ENCODE measurements at regions not wholly inside any gene's neighbourhood (a gene's known extent, or its start where the extent isn't known, plus 50 kb on each side); places are given as distances from the start of the nearest gene placed in this dataset.

DNA sequence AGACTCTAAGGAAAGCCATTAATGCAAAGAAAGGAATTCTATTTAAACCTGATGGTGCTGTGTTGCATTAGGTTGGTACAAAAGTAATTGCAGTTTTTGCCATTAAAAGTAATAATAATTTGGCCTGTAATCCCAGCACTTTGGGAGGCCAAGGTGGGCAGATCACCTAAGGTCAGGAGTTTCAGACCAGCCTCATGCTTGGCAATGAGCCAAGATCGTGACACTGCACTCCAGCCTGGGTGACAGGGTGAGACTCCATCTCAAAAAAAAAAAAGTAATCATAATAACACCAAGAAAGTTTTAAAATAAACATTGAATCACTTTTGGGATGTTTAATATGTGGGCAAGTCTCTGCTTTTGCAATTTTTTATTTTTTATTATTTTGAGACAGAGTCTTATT, 107.3 kb upstream of the FRMD4A start:
- Histone ChIP-seq H3K27me3 (ENCODE audit: insufficient read depth, low read depth) (no peaks in the 10 kb centered on the region), H3K79me2 (ENCODE audit: insufficient read depth, low read depth) (no peaks in the 10 kb centered on the region), H4K20me1 (ENCODE audit: insufficient read depth) (no peaks in the 10 kb centered on the region), H3K4me1 (ENCODE audit: low read depth, poor library complexity, severe bottlenecking) (no peaks in the 10 kb centered on the region), H3K4me2 (no peak overlapping the region), H3K9ac (no peak overlapping the region), H3K36me3 (ENCODE audit: insufficient read depth) (no peaks in the 10 kb centered on the region), H3K4me3 (IDR thresholded peaks at IDR 0.05; ENCODE audit: insufficient read depth, low read depth, low read length) (no peak overlapping the region), H2AFZ (ENCODE audit: low read depth) (no peak overlapping the region), H3K27ac (no peak overlapping the region)
- TF ChIP-seq, protein P1, sequence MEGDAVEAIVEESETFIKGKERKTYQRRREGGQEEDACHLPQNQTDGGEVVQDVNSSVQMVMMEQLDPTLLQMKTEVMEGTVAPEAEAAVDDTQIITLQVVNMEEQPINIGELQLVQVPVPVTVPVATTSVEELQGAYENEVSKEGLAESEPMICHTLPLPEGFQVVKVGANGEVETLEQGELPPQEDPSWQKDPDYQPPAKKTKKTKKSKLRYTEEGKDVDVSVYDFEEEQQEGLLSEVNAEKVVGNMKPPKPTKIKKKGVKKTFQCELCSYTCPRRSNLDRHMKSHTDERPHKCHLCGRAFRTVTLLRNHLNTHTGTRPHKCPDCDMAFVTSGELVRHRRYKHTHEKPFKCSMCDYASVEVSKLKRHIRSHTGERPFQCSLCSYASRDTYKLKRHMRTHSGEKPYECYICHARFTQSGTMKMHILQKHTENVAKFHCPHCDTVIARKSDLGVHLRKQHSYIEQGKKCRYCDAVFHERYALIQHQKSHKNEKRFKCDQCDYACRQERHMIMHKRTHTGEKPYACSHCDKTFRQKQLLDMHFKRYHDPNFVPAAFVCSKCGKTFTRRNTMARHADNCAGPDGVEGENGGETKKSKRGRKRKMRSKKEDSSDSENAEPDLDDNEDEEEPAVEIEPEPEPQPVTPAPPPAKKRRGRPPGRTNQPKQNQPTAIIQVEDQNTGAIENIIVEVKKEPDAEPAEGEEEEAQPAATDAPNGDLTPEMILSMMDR (conservative IDR thresholded peaks at IDR 0.05; ENCODE audit: low read depth, low read length) = no peak

DNA sequence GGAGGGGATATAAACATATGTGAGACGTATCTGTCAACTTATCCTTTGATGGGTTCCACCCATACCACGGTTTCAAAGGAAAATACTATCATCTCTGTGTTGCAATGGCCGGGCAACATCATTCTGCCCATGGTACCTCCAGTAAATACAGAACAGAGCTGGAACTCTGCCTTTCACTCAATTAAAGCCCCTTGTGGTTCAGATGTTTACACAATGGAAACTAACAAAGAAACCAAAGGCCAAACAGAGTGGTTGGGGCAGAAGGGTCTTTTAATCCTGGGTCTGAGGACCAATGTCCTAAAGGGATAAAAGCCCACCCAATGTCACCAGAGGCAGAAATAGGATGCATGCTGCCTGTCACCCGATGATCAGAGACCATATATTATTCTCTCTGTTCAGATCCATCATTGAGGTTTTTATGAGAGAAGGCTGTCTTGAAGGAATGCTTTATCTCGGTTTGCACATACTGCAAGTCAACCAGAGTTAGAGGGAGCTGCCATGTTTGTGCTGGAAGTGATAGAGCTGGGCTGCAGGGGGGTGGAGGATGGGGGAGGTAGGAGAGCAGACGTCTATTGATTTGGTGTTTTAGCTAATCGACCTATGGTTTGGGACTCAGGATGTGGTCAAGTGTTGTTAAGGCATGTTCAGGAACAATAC, 105.4 kb upstream of the FRMD4A start:
- no peaks in the 10 kb centered on the region for H3K27me3 ChIP-seq (ENCODE audit: insufficient read depth, low read depth)
- H3K4me3 ChIP-seq (IDR thresholded peaks at IDR 0.05; ENCODE audit: insufficient read depth, low read depth, low read length) = no peak overlapping the region
- H3K4me2 ChIP-seq = no peak overlapping the region
- no peak overlapping the region for H2AFZ ChIP-seq (ENCODE audit: low read depth)
- no peak overlapping the region for H3K27ac ChIP-seq
- no peaks in the 10 kb centered on the region for H3K79me2 ChIP-seq (ENCODE audit: insufficient read depth, low read depth)
- H4K20me1 ChIP-seq (ENCODE audit: insufficient read depth) = no peaks in the 10 kb centered on the region
- no peak overlapping the region for H3K9ac ChIP-seq
- TF ChIP-seq, protein P1 (conservative IDR thresholded peaks at IDR 0.05; ENCODE audit: low read depth, low read length) = no peak
- no peaks in the 10 kb centered on the region for H3K4me1 ChIP-seq (ENCODE audit: low read depth, poor library complexity, severe bottlenecking)
- H3K36me3 ChIP-seq (ENCODE audit: insufficient read depth) = no peaks in the 10 kb centered on the region

DNA sequence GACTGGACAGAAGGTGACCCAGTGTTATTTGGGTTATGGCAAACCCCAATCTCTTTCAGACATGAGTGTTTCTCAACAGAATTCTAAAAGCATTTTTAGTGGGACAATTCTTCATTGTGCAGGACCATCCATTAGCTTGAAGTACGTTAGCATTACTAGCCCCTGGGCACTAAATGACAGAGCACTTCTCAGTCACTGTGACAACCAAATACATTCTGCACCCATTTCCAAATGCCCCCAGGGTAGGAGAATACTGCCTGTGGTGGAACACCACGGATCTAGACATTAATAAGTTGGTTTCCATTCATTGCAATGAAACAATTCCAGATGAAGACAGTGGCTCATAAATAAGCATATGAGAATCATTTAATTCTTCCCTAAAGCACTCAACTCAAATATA, 102.4 kb upstream of the FRMD4A start:
- H2AFZ ChIP-seq (ENCODE audit: low read depth) = no peak overlapping the region
- H3K4me3 ChIP-seq (IDR thresholded peaks at IDR 0.05; ENCODE audit: insufficient read depth, low read depth, low read length) = no peak overlapping the region
- no peaks in the 10 kb centered on the region for H3K79me2 ChIP-seq (ENCODE audit: insufficient read depth, low read depth)
- no peaks in the 10 kb centered on the region for H3K4me1 ChIP-seq (ENCODE audit: low read depth, poor library complexity, severe bottlenecking)
- H3K4me2 ChIP-seq = no peak overlapping the region
- H3K9ac ChIP-seq = no peak overlapping the region
- no peaks in the 10 kb centered on the region for H3K36me3 ChIP-seq (ENCODE audit: insufficient read depth)
- no peaks in the 10 kb centered on the region for H4K20me1 ChIP-seq (ENCODE audit: insufficient read depth)
- TF ChIP-seq, protein P1 (conservative IDR thresholded peaks at IDR 0.05; ENCODE audit: low read depth, low read length) = no peak
- no peak overlapping the region for H3K27ac ChIP-seq
- no peaks in the 10 kb centered on the region for H3K27me3 ChIP-seq (ENCODE audit: insufficient read depth, low read depth)

DNA sequence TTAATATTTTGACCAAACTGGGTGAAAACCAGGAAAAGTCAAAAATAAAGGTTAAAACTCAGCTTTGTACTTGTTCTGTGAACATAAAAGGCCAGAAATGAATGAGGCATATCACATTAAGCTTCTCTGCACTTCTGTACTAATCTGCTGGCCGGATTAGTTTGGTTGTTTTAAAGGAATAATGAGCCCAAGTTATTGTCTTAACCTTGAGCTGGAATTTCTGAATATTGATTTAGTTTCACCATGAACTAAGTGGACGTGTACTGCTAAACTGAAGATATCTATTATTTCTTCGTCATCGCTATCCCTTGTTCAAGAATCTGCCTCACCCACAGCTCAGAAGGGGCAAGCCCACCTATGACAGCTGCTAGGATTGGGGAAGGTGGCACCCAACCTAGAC, 101.1 kb upstream of the FRMD4A start:
- TF ChIP-seq, protein P1 (conservative IDR thresholded peaks at IDR 0.05; ENCODE audit: low read depth, low read length) = no peak
- Histone ChIP-seq H3K79me2 (ENCODE audit: insufficient read depth, low read depth) (no peaks in the 10 kb centered on the region), H3K4me1 (ENCODE audit: low read depth, poor library complexity, severe bottlenecking) (no peaks in the 10 kb centered on the region), H3K27ac (no peak overlapping the region), H3K4me2 (no peak overlapping the region), H4K20me1 (ENCODE audit: insufficient read depth) (no peaks in the 10 kb centered on the region), H3K9ac (no peak overlapping the region), H3K27me3 (ENCODE audit: insufficient read depth, low read depth) (no peaks in the 10 kb centered on the region), H2AFZ (ENCODE audit: low read depth) (no peak overlapping the region), H3K4me3 (IDR thresholded peaks at IDR 0.05; ENCODE audit: insufficient read depth, low read depth, low read length) (no peak overlapping the region), H3K36me3 (ENCODE audit: insufficient read depth) (no peaks in the 10 kb centered on the region)

Data from KMS-11 (cell line).